Body of pancreas (tissue), 4 donors: ENCODE measurements at regions not wholly inside any gene's neighbourhood (a gene's known extent, or its start where the extent isn't known, plus 50 kb on each side); places are given as distances from the start of the nearest gene placed in this dataset.

Experiments
- ATAC-seq: fragments of 150-250 bp; one replicate; pipeline ENCODE4 v1.9.1; 2016
- DNase-seq, 4 donors: peaks; one replicate each; pipeline ENCODE4 v3.0.0-alpha.2; 2019
- H3K27ac ChIP-seq, 4 donors: fragments of 200-600 bp; sonication (generic); 1 replicate in 3 of 4; 2 replicates in 1 of 4; pipeline versions ENCODE4 v1.5.1 to v1.6.1; 2016 to 2019; ENCODE audit warnings: mild to moderate bottlenecking in 1 of 4, mixed read lengths in 1 of 4, moderate library complexity in 1 of 4
- H3K27me3 ChIP-seq, 2 donors: fragments of 200-600 bp; sonication (generic); one replicate each; pipeline ENCODE4 v1.6.0; 2016; ENCODE audit warnings: mild to moderate bottlenecking in 1 of 2
- H3K36me3 ChIP-seq, 2 donors: fragments of 200-600 bp; sonication (generic); replicated peaks in 1 of 2; 2 replicates each; pipeline ENCODE4 v1.5.1; 2016; ENCODE audit warnings: low read depth in 2 of 2; ENCODE audit not compliant: insufficient read depth in 1 of 2
- H3K4me1 ChIP-seq: fragments of 200-600 bp; sonication (generic); one replicate; pipeline ENCODE4 v1.6.0; 2016
- H3K4me3 ChIP-seq, 2 donors: fragments of 200-600 bp; sonication (generic); 1 replicate in 1 of 2; 2 replicates in 1 of 2; pipeline ENCODE4 v1.5.1; 2016 to 2019
- H3K9me3 ChIP-seq, 3 donors: fragments of 200-600 bp; sonication (generic); 1 replicate in 2 of 3; 2 replicates in 1 of 3; pipeline ENCODE4 v1.5.1; 2016
- POLR2A ChIP-seq, 3 donors: fragments of 450-650 bp; IDR thresholded peaks; one replicate each; pipeline ENCODE4 v1.6.1; 2016; ENCODE audit warnings: antibody characterized with exemption in 3 of 3, mild to moderate bottlenecking in 2 of 3
- WGBS, 2 donors: methylation state at CpG; one replicate each; pipeline ENCODE4 v1.1.5; 2017; 5-methylcytosine and 5-hydroxymethylcytosine counted together
- intact Hi-C: fragments of 100-400 bp; cut with DNase I; formaldehyde crosslinking; loops from one replicate; pipeline ENCODE4 v1.15.1; 2023
- TF ChIP-seq, protein P1 (sequence below), 7 experiments: fragments of 450-650 bp in 4 of 7; fragments of 200-600 bp in 3 of 7; sonication (generic) in 3 of 7; IDR thresholded peaks; one replicate each; pipeline ENCODE4 v1.5.1; 2016 to 2019; ENCODE audit warnings: antibody characterized with exemption in 7 of 7

DNA sequence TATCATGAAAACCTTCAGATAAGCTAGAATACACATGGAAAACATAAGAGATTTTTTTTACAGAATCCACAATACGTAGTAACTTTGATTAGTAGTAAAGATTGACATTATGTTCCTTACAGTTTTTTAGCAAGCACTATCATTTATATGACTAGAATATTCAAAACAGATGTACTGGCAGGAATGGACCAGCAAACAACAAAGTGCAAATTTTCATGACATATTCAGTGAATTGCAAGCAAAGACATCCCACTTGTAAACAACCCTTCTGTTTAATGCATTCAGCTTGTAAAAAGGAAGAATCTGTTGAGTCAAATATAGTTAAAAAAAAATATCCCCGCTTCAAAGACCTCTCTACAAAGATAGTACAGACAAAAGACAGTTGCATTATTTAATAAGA, 403.7 kb upstream of the TRAM1L1 start:
- DNase-seq (no peak), ATAC-seq (no peak)
- Histone ChIP-seq H3K36me3 (no peaks in the 10 kb centered on the region), H3K27ac (no peak overlapping the region), H3K27me3 (no peaks in the 10 kb centered on the region), H3K4me1 (no peaks in the 10 kb centered on the region), H3K9me3 (no peaks in the 10 kb centered on the region), H3K4me3 (no peak overlapping the region)
- WGBS, 2 donors, result 59 to 67% methylated on average over 2 of the region's 2 CpGs
- intact Hi-C loops, result no loop called here
- TF ChIP-seq, protein P1, sequence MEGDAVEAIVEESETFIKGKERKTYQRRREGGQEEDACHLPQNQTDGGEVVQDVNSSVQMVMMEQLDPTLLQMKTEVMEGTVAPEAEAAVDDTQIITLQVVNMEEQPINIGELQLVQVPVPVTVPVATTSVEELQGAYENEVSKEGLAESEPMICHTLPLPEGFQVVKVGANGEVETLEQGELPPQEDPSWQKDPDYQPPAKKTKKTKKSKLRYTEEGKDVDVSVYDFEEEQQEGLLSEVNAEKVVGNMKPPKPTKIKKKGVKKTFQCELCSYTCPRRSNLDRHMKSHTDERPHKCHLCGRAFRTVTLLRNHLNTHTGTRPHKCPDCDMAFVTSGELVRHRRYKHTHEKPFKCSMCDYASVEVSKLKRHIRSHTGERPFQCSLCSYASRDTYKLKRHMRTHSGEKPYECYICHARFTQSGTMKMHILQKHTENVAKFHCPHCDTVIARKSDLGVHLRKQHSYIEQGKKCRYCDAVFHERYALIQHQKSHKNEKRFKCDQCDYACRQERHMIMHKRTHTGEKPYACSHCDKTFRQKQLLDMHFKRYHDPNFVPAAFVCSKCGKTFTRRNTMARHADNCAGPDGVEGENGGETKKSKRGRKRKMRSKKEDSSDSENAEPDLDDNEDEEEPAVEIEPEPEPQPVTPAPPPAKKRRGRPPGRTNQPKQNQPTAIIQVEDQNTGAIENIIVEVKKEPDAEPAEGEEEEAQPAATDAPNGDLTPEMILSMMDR (IDR thresholded peaks at IDR 0.05), result no peak
- TF ChIP-seq POLR2A (IDR thresholded peaks at IDR 0.05), result no peak

- intact Hi-C loops, result no loop called here
- H3K4me1 ChIP-seq, result no peaks in the 10 kb centered on the region
- H3K27me3 ChIP-seq, result no peaks in the 10 kb centered on the region
- H3K4me3 ChIP-seq, result no peak overlapping the region
- DNase-seq (no peak), ATAC-seq (no peak)
- H3K36me3 ChIP-seq, result no peaks in the 10 kb centered on the region
- WGBS, 2 donors, result 33 to 43% methylated on average over 3 of the region's 3 CpGs
- no peaks in the 10 kb centered on the region for H3K9me3 ChIP-seq
- TF ChIP-seq, protein P1 (IDR thresholded peaks at IDR 0.05), result no peak
- TF ChIP-seq POLR2A (IDR thresholded peaks at IDR 0.05), result no peak
- H3K27ac ChIP-seq, result no peak overlapping the region
These were observed 406.1 kb upstream of the TRAM1L1 start for GRCh38 chr4:117491516-117491915.

GRCh38 chr4:117495802-117496201, 410.4 kb upstream of the TRAM1L1 start:
- intact Hi-C loops, result no loop called here
- Histone ChIP-seq H3K27ac (no peak overlapping the region), H3K27me3 (no peaks in the 10 kb centered on the region), H3K9me3 (no peaks in the 10 kb centered on the region), H3K4me3 (no peak overlapping the region), H3K4me1 (no peaks in the 10 kb centered on the region), H3K36me3 (no peaks in the 10 kb centered on the region)
- TF ChIP-seq, protein P1 (IDR thresholded peaks at IDR 0.05), result no peak
- no peak for TF ChIP-seq POLR2A (IDR thresholded peaks at IDR 0.05)
- WGBS, 2 donors, result 44 to 47% methylated on average over 1 of the region's 1 CpG
- ATAC-seq (no peak), DNase-seq (no peak)

DNA sequence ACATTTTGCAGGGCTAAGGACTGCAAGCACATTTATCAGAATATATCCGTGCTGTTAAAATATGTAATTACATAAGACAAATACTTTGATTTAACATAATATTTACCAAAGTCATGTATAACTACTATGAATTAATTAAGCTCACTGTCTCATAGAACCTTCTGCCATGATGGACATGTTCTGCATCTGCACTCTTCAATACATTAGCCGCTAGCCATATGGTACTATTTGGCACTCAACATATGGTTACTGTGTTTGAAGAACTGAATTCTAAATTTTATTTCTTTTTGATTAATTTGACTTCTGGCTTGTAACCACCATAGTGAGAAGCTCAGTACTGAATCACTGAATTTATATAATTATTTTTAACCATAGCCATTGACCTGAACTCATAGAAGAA, 427.0 kb upstream of the TRAM1L1 start:
- WGBS, 2 donors, result 75 to 82% methylated on average over 2 of the region's 2 CpGs
- intact Hi-C loops, result no loop called here
- H3K27ac ChIP-seq, result no peak overlapping the region

More for the DNA sequence above, 427.0 kb upstream of the TRAM1L1 start:
- Histone ChIP-seq H3K4me1 (no peaks in the 10 kb centered on the region), H3K36me3 (no peaks in the 10 kb centered on the region), H3K9me3 (no peaks in the 10 kb centered on the region), H3K4me3 (no peak overlapping the region), H3K27me3 (no peaks in the 10 kb centered on the region)
- DNase-seq (no peak), ATAC-seq (no peak)
- TF ChIP-seq, protein P1 (IDR thresholded peaks at IDR 0.05), result no peak
